T-helper 2 cell treated with Interferon-gamma antibody and Interleukin-4, amounts not matched to agents 5 μg/mL and 100 μg/mL, for 36 hours (primary cell): ENCODE measurements at regions not wholly inside any gene's neighbourhood (a gene's known extent, or its start where the extent isn't known, plus 50 kb on each side); places are given as distances from the start of the nearest gene placed in this dataset.
"Not testable (repeated sequence)": the region's sequence is repeated elsewhere in the genome, so short reads cannot be mapped to it uniquely, and the experiment has no call there.

Source experiments
- DNase-seq: peaks from one replicate; pipeline ENCODE4 v3.0.0; 2021; ENCODE audit warnings: low spot score
- H3K27ac Mint-ChIP-seq: one replicate; pipeline ENCODE4 v1.8.0; 2021; ENCODE audit warnings: mild to moderate bottlenecking, mixed read lengths
- H3K27me3 Mint-ChIP-seq: one replicate; pipeline ENCODE4 v1.8.0; 2021; ENCODE audit warnings: low read depth, mixed read lengths
- H3K36me3 Mint-ChIP-seq: one replicate; pipeline ENCODE4 v1.8.0; 2021; ENCODE audit warnings: low read depth, mixed read lengths
- H3K4me1 Mint-ChIP-seq: one replicate; pipeline ENCODE4 v1.8.0; 2021; ENCODE audit warnings: low read depth, mixed read lengths
- H3K4me3 Mint-ChIP-seq: one replicate; pipeline ENCODE4 v1.8.0; 2022; ENCODE audit warnings: mild to moderate bottlenecking, moderate library complexity, mixed read lengths
- H3K9me3 Mint-ChIP-seq: one replicate; pipeline ENCODE4 v1.8.0; 2021; ENCODE audit warnings: mixed read lengths

GRCh38 chr12:125989696-125990095 lies 924.5 kb downstream of the AACS start:
- Mint-ChIP-seq H3K4me1 (no peaks in the 10 kb centered on the region), H3K4me3 (no peak overlapping the region), H3K36me3 (no peaks in the 10 kb centered on the region), H3K9me3 (no peaks in the 10 kb centered on the region), H3K27me3 (peaks cover 2% of the 10 kb centered on the region), H3K27ac (no peak overlapping the region)
- DNase-seq: no peak

GRCh38 chr12:125996443-125996842 lies 931.2 kb downstream of the AACS start:
- no peak overlapping the region for H3K27ac Mint-ChIP-seq
- H3K27me3 Mint-ChIP-seq: no peaks in the 10 kb centered on the region
- DNase-seq: no peak
- no peaks in the 10 kb centered on the region for H3K4me1 Mint-ChIP-seq
- H3K4me3 Mint-ChIP-seq: no peak overlapping the region
- H3K36me3 Mint-ChIP-seq: no peaks in the 10 kb centered on the region
- H3K9me3 Mint-ChIP-seq: peaks cover 5% of the 10 kb centered on the region

GRCh38 chr12:125999628-126000027 lies 934.4 kb downstream of the AACS start:
- no peak for DNase-seq
- Mint-ChIP-seq H3K4me1 (no peaks in the 10 kb centered on the region), H3K4me3 (no peak overlapping the region), H3K27ac (no peak overlapping the region), H3K27me3 (no peaks in the 10 kb centered on the region), H3K9me3 (peaks cover 17% of the 10 kb centered on the region), H3K36me3 (no peaks in the 10 kb centered on the region)

- H3K27ac Mint-ChIP-seq: no peak overlapping the region
- DNase-seq: no peak
- H3K4me3 Mint-ChIP-seq: no peak overlapping the region
- no peaks in the 10 kb centered on the region for H3K27me3 Mint-ChIP-seq
- H3K9me3 Mint-ChIP-seq: peaks cover 40% of the 10 kb centered on the region
- no peaks in the 10 kb centered on the region for H3K36me3 Mint-ChIP-seq
- no peaks in the 10 kb centered on the region for H3K4me1 Mint-ChIP-seq
Observed at GRCh38 chr12:126019385-126019784, 954.1 kb downstream of the AACS start.

- Mint-ChIP-seq H3K9me3 (peaks cover 27% of the 10 kb centered on the region), H3K4me1 (no peaks in the 10 kb centered on the region), H3K27me3 (no peaks in the 10 kb centered on the region)
Observed at GRCh38 chr12:126021675-126022074, 956.4 kb downstream of the AACS start.

GRCh38 chr12:126027825-126028224 lies 962.6 kb downstream of the AACS start:
- Mint-ChIP-seq H3K9me3 (peaks cover 9% of the 10 kb centered on the region), H3K27ac (no peak overlapping the region), H3K27me3 (no peaks in the 10 kb centered on the region), H3K4me3 (no peak overlapping the region), H3K4me1 (no peaks in the 10 kb centered on the region), H3K36me3 (no peaks in the 10 kb centered on the region)
- no peak for DNase-seq

More at GRCh38 chr12:126021675-126022074, 956.4 kb downstream of the AACS start:
- Mint-ChIP-seq H3K36me3 (no peaks in the 10 kb centered on the region), H3K27ac (no peak overlapping the region), H3K4me3 (no peak overlapping the region)
- DNase-seq: no peak

GRCh38 chr12:126030573-126030972 lies 965.3 kb downstream of the AACS start:
- no peak overlapping the region for H3K4me3 Mint-ChIP-seq
- H3K9me3 Mint-ChIP-seq: peaks cover 5% of the 10 kb centered on the region
- no peak overlapping the region for H3K27ac Mint-ChIP-seq
- H3K4me1 Mint-ChIP-seq: no peaks in the 10 kb centered on the region
- DNase-seq: no peak
- no peaks in the 10 kb centered on the region for H3K27me3 Mint-ChIP-seq
- H3K36me3 Mint-ChIP-seq: no peaks in the 10 kb centered on the region

GRCh38 chr12:126033751-126034150 lies 968.5 kb downstream of the AACS start:
- Mint-ChIP-seq H3K27ac (no peak overlapping the region), H3K27me3 (no peaks in the 10 kb centered on the region), H3K4me3 (no peak overlapping the region), H3K4me1 (no peaks in the 10 kb centered on the region), H3K9me3 (peaks cover 7% of the 10 kb centered on the region), H3K36me3 (no peaks in the 10 kb centered on the region)
- no peak for DNase-seq

GRCh38 chr12:126036348-126036747 lies 971.1 kb downstream of the AACS start:
- H3K9me3 Mint-ChIP-seq: peaks cover 9% of the 10 kb centered on the region
- no peaks in the 10 kb centered on the region for H3K4me1 Mint-ChIP-seq
- DNase-seq: no peak
- no peaks in the 10 kb centered on the region for H3K36me3 Mint-ChIP-seq
- H3K4me3 Mint-ChIP-seq: no peak overlapping the region
- H3K27me3 Mint-ChIP-seq: no peaks in the 10 kb centered on the region
- no peak overlapping the region for H3K27ac Mint-ChIP-seq

- DNase-seq: no peak
- no peaks in the 10 kb centered on the region for H3K4me1 Mint-ChIP-seq
- H3K27me3 Mint-ChIP-seq: no peaks in the 10 kb centered on the region
- H3K9me3 Mint-ChIP-seq: peaks cover 13% of the 10 kb centered on the region
- H3K4me3 Mint-ChIP-seq: no peak overlapping the region
- no peak overlapping the region for H3K27ac Mint-ChIP-seq
- no peaks in the 10 kb centered on the region for H3K36me3 Mint-ChIP-seq
Observed at GRCh38 chr12:126038434-126038833, 973.2 kb downstream of the AACS start.

- peaks cover 18% of the 10 kb centered on the region for H3K9me3 Mint-ChIP-seq
- no peak overlapping the region for H3K4me3 Mint-ChIP-seq
- no peak overlapping the region for H3K27ac Mint-ChIP-seq
- no peaks in the 10 kb centered on the region for H3K4me1 Mint-ChIP-seq
- no peak for DNase-seq
- no peaks in the 10 kb centered on the region for H3K27me3 Mint-ChIP-seq
- H3K36me3 Mint-ChIP-seq: no peaks in the 10 kb centered on the region
Observed at GRCh38 chr12:126040307-126040706, 975.1 kb downstream of the AACS start.

- H3K4me3 Mint-ChIP-seq: no peak overlapping the region
- no peak overlapping the region for H3K27ac Mint-ChIP-seq
- no peaks in the 10 kb centered on the region for H3K4me1 Mint-ChIP-seq
- H3K9me3 Mint-ChIP-seq: peaks cover 35% of the 10 kb centered on the region
- no peaks in the 10 kb centered on the region for H3K27me3 Mint-ChIP-seq
- no peaks in the 10 kb centered on the region for H3K36me3 Mint-ChIP-seq
- no peak for DNase-seq
Observed at GRCh38 chr12:126042286-126042685, 977.1 kb downstream of the AACS start.

GRCh38 chr12:126049501-126049900 lies 984.3 kb downstream of the AACS start:
- not testable (repeated sequence) for DNase-seq, H3K27ac Mint-ChIP-seq, H3K36me3 Mint-ChIP-seq, H3K4me1 Mint-ChIP-seq, H3K4me3 Mint-ChIP-seq, H3K27me3 Mint-ChIP-seq
- peaks cover 41% of the 10 kb centered on the region for H3K9me3 Mint-ChIP-seq

GRCh38 chr12:126051611-126052107 lies 986.4 kb downstream of the AACS start:
- Mint-ChIP-seq H3K36me3 (no peaks in the 10 kb centered on the region), H3K27ac (no peak overlapping the region), H3K4me3 (no peak overlapping the region), H3K27me3 (no peaks in the 10 kb centered on the region), H3K4me1 (no peaks in the 10 kb centered on the region), H3K9me3 (peaks cover 27% of the 10 kb centered on the region)
- no peak for DNase-seq

GRCh38 chr12:126055521-126055920 lies 990.3 kb downstream of the AACS start:
- Mint-ChIP-seq H3K4me3 (no peak overlapping the region), H3K9me3 (peaks cover 22% of the 10 kb centered on the region), H3K4me1 (no peaks in the 10 kb centered on the region), H3K27ac (no peak overlapping the region), H3K36me3 (no peaks in the 10 kb centered on the region), H3K27me3 (no peaks in the 10 kb centered on the region)
- DNase-seq: no peak
